GM23338 (cell line): ENCODE measurements at regions not wholly inside any gene's neighbourhood (a gene's known extent, or its start where the extent isn't known, plus 50 kb on each side); places are given as distances from the start of the nearest gene placed in this dataset.

Experiments used
- ATAC-seq: fragments of 200-7000 bp; cut with Tn5 transposase; 3 replicates; pipeline ENCODE4 v1.9.1; 2020
- DNase-seq: peaks from one replicate; pipeline ENCODE4 v3.0.0-alpha.2; 2015; ENCODE audit warnings: low spot score
- H2AFZ ChIP-seq: fragments of 200-600 bp; sonication (generic); 2 replicates; pipeline ENCODE4 v1.8.0; 2016; ENCODE audit warnings: antibody characterized with exemption, mild to moderate bottlenecking, moderate library complexity
- H3F3A ChIP-seq: fragments of 200-600 bp; sonication (generic); replicated peaks from 2 replicates; pipeline ENCODE4 v1.8.0; 2017; ENCODE audit warnings: antibody characterized with exemption, mixed run types, low read depth
- H3K27ac ChIP-seq: fragments of 200-600 bp; sonication (generic); 2 replicates; pipeline ENCODE4 v1.6.1; 2016; ENCODE audit warnings: low read depth
- H3K27me3 ChIP-seq: fragments of 200-600 bp; sonication (generic); 2 replicates; pipeline ENCODE4 v1.8.0; 2016; ENCODE audit warnings: mild to moderate bottlenecking, mixed run types, moderate library complexity; ENCODE audit not compliant: insufficient read depth
- H3K36me3 ChIP-seq: fragments of 200-600 bp; sonication (generic); 2 replicates; pipeline ENCODE4 v1.8.0; 2016; ENCODE audit warnings: mild to moderate bottlenecking; ENCODE audit not compliant: insufficient read depth
- H3K4me1 ChIP-seq: fragments of 200-600 bp; sonication (generic); 2 replicates; pipeline ENCODE4 v1.8.0; 2016; ENCODE audit warnings: mild to moderate bottlenecking, moderate library complexity; ENCODE audit not compliant: insufficient read depth
- H3K4me2 ChIP-seq: fragments of 200-600 bp; sonication (generic); 2 replicates; pipeline ENCODE4 v1.7.1; 2017; ENCODE audit warnings: mixed run types
- H3K4me3 ChIP-seq: fragments of 200-600 bp; sonication (generic); 2 replicates; pipeline ENCODE4 v1.6.1; 2016; ENCODE audit warnings: mixed run types
- H3K79me2 ChIP-seq: fragments of 200-600 bp; sonication (generic); replicated peaks from 2 replicates; pipeline ENCODE4 v1.8.0; 2017; ENCODE audit warnings: mild to moderate bottlenecking; ENCODE audit not compliant: insufficient read depth
- H3K9me2 ChIP-seq: fragments of 200-600 bp; sonication (generic); 2 replicates; pipeline ENCODE4 v1.8.0; 2017; ENCODE audit not compliant: insufficient read depth
- H4K20me1 ChIP-seq: fragments of 200-600 bp; sonication (generic); replicated peaks from 2 replicates; pipeline ENCODE4 v1.8.0; 2017; ENCODE audit warnings: mild to moderate bottlenecking; ENCODE audit not compliant: insufficient read depth
- H3K27ac Mint-ChIP-seq: 2 replicates; pipeline ENCODE4 v1.8.0; 2020; ENCODE audit warnings: inconsistent platforms, mild to moderate bottlenecking, moderate library complexity, mixed read lengths
- H3K27me3 Mint-ChIP-seq: 3 replicates; pipeline ENCODE4 v1.8.0; 2022; ENCODE audit warnings: low read depth, mild to moderate bottlenecking, moderate library complexity, mixed read lengths, inconsistent platforms; ENCODE audit not compliant: insufficient read depth, poor library complexity
- H3K36me3 Mint-ChIP-seq: 3 replicates; pipeline ENCODE4 v1.8.0; 2021; ENCODE audit warnings: low read depth, mild to moderate bottlenecking, inconsistent platforms, moderate library complexity, mixed read lengths
- H3K4me1 Mint-ChIP-seq: 3 replicates; pipeline ENCODE4 v1.8.0; 2020; ENCODE audit warnings: mild to moderate bottlenecking, inconsistent platforms, mixed read lengths
- H3K4me3 Mint-ChIP-seq: 3 replicates; pipeline ENCODE4 v1.8.0; 2021; ENCODE audit warnings: moderate library complexity, mild to moderate bottlenecking, inconsistent platforms, mixed read lengths
- H3K9me3 Mint-ChIP-seq: 3 replicates; pipeline ENCODE4 v1.8.0; 2020; ENCODE audit warnings: moderate library complexity, mild to moderate bottlenecking, inconsistent platforms, mixed read lengths
- CREB1 ChIP-seq: fragments of 250-450 bp; sonication (Bioruptor Pico); IDR thresholded peaks from 2 replicates; pipeline ENCODE4 v1.5.0; 2020; ENCODE audit warnings: low read depth, mild to moderate bottlenecking, moderate library complexity
- EZH2 ChIP-seq: fragments of 200-600 bp; sonication (generic); IDR thresholded peaks from one replicate; pipeline ENCODE4 v1.8.0; 2017; ENCODE audit warnings: antibody characterized with exemption, mild to moderate bottlenecking, low read depth; ENCODE audit not compliant: unreplicated experiment
- EZH2phosphoT487 ChIP-seq: fragments of 200-600 bp; sonication (generic); IDR thresholded peaks from one replicate; pipeline ENCODE4 v1.8.1; 2018; ENCODE audit warnings: antibody characterized with exemption; ENCODE audit not compliant: unreplicated experiment
- JUNB ChIP-seq: IDR thresholded peaks from one replicate; pipeline ENCODE4 v1.6.1; 2016; ENCODE audit warnings: antibody characterized with exemption; ENCODE audit not compliant: unreplicated experiment
- NANOG ChIP-seq: IDR thresholded peaks from 2 replicates; pipeline ENCODE4 v1.6.1; 2016; ENCODE audit warnings: antibody characterized with exemption, borderline replicate concordance
- POLR2AphosphoS5 ChIP-seq: IDR thresholded peaks from 2 replicates; pipeline ENCODE4 v1.6.1; 2016; ENCODE audit warnings: antibody characterized with exemption, low read depth
- REST ChIP-seq: IDR thresholded peaks from one replicate; pipeline ENCODE4 v1.6.1; 2018; ENCODE audit warnings: antibody characterized with exemption; ENCODE audit not compliant: unreplicated experiment
- STAT1 ChIP-seq: IDR thresholded peaks from one replicate; pipeline ENCODE4 v1.6.1; 2016; ENCODE audit warnings: antibody characterized with exemption; ENCODE audit not compliant: unreplicated experiment
- ZNF114 ChIP-seq: fragments of 250-450 bp; sonication (Bioruptor Pico); IDR thresholded peaks from 2 replicates; pipeline ENCODE4 v1.5.0; 2020; ENCODE audit warnings: mild to moderate bottlenecking, moderate library complexity
- ZNF331 ChIP-seq: fragments of 250-450 bp; sonication (Bioruptor Pico); IDR thresholded peaks from 2 replicates; pipeline ENCODE4 v1.5.0; 2020; ENCODE audit warnings: low read depth, mild to moderate bottlenecking, moderate library complexity
- ZNF462 ChIP-seq: fragments of 250-450 bp; sonication (Bioruptor Pico); IDR thresholded peaks from 2 replicates; pipeline ENCODE4 v1.5.0; 2020; ENCODE audit warnings: mild to moderate bottlenecking, moderate library complexity

DNA sequence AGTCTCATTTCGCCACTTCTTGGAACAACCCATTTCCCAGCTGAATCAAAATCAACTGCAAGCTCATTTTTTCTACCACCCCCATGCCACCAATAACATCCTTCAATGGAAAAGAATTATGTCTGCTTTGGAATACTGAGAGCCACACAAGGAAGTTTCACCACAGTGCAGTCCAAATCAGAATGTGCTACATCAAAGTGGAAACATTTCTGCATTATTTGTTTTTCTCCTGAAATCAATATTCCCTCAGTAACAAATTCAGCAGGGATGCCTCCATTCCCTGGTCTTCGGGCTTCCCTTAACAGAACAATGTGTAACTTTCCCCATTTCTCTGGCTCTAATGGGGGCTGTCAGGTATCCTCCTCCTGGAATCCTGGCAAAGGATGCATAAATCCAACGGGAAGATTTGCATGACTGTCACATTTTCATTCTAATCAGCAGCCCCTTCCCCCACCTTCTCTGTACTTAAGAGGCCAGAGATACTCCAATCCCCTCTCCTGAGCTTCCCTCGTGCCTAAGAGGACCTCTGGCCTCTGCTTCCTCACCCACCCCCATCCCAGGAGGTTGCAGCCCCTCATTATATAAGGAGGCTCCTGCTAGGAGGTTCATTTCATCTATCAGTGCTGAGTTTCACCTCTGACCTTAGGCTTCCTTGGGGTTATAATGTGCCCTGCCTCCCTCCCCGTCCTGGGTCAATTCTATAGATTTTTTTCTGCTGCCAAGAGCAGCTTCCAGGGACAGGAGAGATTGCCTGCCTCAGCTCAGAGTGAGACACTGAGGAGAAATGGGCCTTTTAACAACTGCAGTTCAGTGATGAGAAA lies 201.1 kb downstream of the OMA1 start (continued):
- TF ChIP-seq REST (no peak), JUNB (no peak)

- no peak overlapping the region for H3K27ac Mint-ChIP-seq
- no peaks in the 10 kb centered on the region for H3K79me2 ChIP-seq
- peaks cover 4% of the 10 kb centered on the region for H3K4me1 Mint-ChIP-seq
- H3K4me1 ChIP-seq = peaks cover 9% of the 10 kb centered on the region
- ATAC-seq (no peak), DNase-seq (no peak)
- H3K27me3 Mint-ChIP-seq = peaks cover 2% of the 10 kb centered on the region
- no peaks in the 10 kb centered on the region for H3K36me3 Mint-ChIP-seq
- H3K27me3 ChIP-seq = no peaks in the 10 kb centered on the region
- no peak overlapping the region for H3K4me3 ChIP-seq
- no peak overlapping the region for H2AFZ ChIP-seq
- no peak overlapping the region for H3K27ac ChIP-seq
- H3K9me3 Mint-ChIP-seq = no peaks in the 10 kb centered on the region
- H3K4me3 Mint-ChIP-seq = no peak overlapping the region
- H3K36me3 ChIP-seq = no peaks in the 10 kb centered on the region
- H3K9me2 ChIP-seq = 0 out of 2 replicates have a peak, but pooled peaks cover 3% of the 10 kb centered on the region
- H3F3A ChIP-seq = no peaks in the 10 kb centered on the region
- H3K4me2 ChIP-seq = no peak overlapping the region
- no peaks in the 10 kb centered on the region; the same call in 1 of the 2 replicates for H4K20me1 ChIP-seq
- TF ChIP-seq CREB1 (CRISPR knock-in tag) = no peak
- no peak for TF ChIP-seq ZNF462 (CRISPR knock-in tag)
- no peak for TF ChIP-seq NANOG
- TF ChIP-seq STAT1 = no peak
- no peak for TF ChIP-seq JUNB
- no peak for TF ChIP-seq EZH2phosphoT487
- TF ChIP-seq ZNF331 (CRISPR knock-in tag) = no peak
- TF ChIP-seq REST = no peak
- no peak for TF ChIP-seq POLR2AphosphoS5
- no peak for TF ChIP-seq EZH2
- no peak for TF ChIP-seq ZNF114 (CRISPR knock-in tag)
These were observed 206.3 kb downstream of the OMA1 start for GRCh38 chr1:58340185-58340584.
